HG02840 (cell line): ENCODE measurements at regions not wholly inside any gene's neighbourhood (a gene's known extent, or its start where the extent isn't known, plus 50 kb on each side); places are given as distances from the start of the nearest gene placed in this dataset.

Source experiments
- ATAC-seq: cut with Tn5 transposase; IDR thresholded peaks from one replicate; pipeline ENCODE4 v1.9.1; 2021; ENCODE audit warnings: mild to moderate bottlenecking, moderate library complexity, moderate number of reproducible peaks; ENCODE audit not compliant: unreplicated experiment, low FRiP score

DNA sequence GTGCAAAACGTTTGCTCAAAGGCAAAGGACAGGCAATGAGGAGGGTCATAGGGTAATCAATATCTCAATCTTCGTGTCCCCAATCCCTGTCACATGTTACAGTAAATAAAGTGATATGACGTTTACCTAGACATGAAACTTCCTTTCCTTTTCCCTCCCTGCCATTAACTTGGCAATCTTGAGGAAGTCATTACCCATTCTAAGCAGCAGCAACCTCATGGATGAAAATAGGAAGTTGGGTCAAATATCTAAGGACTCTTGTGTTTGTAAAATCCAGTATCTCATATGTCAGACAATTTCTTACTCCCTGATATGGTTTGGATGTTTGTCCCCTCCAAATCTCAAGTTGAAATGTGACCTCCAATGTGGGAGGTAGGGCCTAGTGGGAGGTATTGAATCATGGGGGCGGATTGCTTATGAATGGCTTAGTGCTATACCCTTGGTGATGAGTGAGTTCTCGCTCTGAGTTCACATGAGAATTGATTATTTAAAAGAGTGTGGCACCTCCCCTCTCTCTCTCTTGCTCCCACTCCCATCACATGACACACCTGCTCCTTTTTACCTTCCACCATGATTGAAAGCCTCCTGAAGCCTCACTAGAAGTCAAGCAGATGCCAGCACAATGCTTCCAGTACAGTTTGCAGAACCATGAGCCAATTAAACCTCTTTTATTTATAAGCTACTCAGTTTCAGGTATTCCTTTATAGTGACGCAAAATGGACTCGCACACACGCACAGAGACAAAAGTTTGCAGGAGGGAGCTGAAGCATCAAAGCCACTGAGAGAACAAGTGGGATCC, 545.9 kb upstream of the JARID2 start:
- no peak for ATAC-seq

DNA sequence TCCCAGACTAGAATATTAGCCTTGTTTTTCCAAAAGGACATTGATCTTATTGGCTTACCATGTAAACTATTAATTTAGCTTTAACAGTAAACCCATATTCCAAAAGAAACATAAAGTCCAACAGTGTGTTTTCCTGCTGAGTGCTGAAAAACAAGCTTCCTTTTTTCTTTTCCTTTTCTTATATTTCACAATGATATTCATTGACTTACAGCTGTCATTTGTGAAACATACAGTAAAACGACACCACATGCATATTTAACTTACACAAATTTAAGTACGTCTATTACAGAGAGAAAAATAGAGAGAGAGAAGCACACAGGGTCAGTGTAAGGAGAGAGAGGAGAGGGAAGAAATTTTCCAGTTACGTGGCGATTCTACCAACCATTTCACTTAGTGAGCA, 543.9 kb upstream of the JARID2 start:
- ATAC-seq, result no peak

DNA sequence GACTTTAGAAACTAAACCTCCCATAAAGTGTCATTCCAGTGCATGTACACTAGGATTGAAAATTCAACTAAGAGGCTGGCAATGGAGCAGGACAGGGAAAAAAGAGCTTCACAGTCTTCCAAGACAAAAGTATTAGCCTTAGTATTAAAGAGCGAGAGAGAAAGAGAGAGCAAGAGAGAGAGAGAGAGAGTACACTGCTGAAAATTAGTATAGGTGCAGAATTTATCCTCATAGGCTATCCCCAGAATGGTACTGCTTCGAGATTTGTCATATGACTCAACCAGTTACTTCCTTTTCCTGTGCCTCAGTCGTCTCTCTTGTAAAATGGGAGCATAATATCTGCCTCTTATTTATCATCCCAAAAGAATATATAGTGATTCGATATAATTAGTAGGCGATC, 543.2 kb upstream of the JARID2 start:
- ATAC-seq, result no peak

DNA sequence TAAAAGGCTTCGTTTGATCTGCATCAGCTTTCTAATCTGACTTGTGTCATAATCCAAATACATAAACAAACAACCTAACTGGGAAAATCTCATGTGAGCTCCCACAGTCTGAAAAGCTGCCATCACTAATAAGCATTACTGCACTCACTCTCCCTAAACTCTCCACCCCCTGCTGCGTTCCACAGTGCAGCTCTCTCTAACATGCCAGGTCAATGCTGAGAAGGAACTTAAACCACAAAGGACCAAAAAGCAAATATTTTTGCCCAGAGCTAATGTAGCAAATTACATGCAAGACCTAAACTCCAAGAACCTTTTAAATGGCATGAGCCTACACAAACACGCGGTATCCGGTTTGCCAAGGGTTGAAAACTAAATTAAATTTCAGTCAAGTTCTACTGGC, 542.3 kb upstream of the JARID2 start:
- no peak for ATAC-seq

DNA sequence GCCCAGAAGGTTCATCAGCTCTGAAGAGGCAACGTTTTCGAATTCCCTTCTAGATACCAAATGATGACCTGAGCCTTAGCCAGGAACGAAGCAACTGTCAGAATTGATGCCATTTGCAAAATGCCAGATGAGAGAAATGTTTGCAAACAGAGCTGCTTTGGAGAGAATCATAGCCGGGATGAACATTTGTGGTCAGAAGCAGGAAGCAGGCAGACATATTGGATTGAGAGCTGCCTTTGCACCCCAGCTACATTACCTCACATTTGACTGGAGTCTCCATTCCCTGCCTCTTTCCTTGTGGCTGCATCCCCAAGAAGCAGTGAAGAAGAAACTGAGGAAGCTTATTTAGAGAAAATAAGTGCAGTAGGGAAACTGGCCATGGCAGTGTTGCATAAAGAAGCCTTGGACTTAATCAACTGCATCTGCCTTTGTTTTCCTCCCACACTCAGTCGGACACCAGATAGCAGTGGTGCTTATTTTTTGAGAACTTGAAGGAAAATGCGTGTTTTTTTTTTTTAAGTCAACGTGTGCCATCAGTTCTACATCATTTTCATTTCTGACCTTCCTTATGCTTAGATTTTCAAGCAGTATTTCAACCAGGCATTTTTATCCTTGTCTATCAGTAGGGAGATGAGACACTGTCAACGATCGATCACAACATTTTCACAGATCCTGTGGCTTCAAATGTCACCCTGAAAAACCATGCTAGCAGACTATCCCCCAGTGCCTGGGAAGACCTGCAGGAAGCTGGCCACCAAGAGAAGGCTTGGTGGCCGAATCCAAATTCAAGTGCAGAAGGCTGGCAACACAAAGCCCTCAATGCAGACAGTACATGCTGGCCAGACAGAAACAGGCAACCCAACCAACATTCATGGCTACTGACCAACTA, 541.2 kb upstream of the JARID2 start:
- no peak for ATAC-seq

DNA sequence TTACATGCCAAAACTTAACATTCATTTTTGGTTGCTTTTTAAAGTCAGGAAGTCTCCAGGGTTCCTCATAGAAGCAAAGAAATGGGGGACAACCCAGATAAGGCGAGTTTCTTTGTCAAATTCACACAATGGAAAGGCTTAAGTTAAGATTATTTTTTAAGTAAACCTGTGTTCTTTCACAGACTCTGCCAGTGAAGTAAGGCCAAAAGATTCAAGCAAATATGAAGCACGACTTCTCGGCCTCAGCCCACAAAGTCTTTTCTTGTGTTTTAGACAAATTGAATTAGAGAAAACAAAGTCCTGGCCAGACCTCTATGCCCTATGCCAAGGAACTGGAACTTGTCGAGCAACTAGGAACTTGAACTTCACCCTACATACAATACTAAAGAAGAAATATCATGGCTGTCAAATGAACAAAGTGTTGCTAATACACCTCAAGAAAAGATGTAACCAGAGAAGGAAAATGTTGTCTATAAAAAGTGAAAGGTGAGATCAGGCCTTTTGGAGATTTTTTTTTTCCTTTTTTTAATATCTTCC, 540.0 kb upstream of the JARID2 start:
- no peak for ATAC-seq

DNA sequence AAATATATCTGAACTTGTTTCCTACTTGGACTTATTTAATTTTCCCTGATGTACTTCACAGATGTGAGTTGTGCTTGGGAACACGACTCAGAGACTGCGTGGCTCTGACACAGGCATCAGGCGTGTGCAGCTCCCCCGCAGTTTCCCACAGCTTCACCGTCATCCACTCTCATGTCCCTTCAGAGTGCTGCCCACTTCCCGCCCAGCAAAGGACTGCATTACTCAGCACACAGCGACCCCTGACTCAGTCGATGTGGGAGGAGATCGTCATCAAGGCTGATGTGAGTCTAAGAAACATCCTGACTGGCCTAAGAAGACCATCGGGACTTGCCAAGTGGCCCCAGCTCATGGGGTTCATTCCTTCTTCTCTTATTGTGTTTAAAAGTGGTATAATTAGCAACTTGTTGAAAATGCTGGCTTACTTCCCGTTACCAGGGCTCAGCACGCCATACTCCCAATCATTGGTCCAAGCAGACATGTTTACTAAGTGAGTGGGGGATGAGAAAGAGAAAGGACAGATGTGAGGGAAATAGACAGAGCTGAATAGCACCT, 539.4 kb upstream of the JARID2 start:
- no peak for ATAC-seq

DNA sequence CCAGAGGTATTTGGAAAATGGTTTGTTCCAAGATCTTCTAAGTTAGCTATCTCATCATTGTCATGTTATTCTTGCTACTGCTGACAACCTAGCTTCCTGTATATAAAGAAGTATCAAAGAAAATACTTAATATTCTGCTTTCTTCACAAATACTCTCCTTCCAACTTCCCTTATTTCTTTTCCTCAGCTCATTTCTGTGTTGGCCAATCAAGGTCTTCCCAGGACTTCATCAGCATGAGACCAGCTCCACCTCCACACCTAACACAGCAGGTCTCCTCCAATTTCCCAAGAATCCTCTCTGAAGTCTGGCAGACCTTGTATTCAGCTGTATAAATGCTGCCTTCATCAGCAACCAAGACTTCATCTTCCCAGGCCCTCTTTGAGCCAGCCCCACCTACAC, 538.6 kb upstream of the JARID2 start:
- no peak for ATAC-seq

DNA sequence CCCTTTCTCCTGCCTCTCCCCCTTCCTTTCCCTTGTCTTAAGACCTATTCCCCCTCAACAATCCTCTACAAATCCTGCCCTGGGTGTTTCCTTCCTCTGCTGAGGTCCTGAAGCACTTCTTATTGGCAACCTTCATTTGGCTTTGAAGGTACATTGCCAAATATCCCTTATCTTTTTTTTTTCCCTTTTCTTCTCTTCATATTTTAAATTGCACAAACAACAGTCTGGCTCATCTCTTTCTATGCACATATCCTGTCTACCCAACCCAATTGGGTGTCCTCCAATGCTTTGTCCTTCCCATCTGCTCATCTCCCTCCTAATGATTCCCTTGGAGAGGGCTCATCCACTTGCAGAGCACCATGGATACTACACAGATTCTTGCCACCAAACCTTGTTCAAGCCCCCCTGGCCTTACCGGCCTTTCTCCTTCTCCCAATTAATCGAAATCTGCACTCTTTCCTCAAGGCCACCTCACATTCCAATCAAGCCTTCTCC, 537.9 kb upstream of the JARID2 start:
- no peak for ATAC-seq

DNA sequence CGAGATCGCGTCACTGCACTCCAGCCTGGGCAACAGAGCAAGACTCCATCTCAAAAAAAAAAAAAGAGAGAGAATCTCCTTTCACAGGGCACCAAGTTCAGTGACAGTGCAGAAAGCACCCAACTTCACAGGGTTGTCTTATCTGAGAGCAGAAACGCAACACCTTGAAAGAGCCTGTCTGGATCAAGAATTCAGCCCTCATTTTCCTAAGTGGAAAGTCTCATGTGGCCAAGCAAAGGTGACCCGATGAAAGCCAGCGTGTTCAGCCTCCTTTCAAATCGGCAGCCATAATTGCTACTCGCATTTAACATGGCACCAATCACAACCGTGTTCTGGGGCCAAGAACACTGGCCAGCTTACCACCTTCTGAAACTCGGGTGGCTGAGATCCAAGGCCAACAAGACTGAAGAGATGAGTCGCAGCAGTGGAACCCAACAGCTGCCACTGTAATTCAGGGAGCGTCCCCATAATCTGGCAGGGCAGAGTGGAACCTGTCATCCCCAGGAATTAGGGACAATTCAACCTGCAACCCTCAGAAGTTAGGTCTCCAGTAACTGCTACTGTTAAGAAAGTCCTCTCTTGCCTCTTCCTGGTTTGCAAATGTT, 536.7 kb upstream of the JARID2 start:
- no peak for ATAC-seq

DNA sequence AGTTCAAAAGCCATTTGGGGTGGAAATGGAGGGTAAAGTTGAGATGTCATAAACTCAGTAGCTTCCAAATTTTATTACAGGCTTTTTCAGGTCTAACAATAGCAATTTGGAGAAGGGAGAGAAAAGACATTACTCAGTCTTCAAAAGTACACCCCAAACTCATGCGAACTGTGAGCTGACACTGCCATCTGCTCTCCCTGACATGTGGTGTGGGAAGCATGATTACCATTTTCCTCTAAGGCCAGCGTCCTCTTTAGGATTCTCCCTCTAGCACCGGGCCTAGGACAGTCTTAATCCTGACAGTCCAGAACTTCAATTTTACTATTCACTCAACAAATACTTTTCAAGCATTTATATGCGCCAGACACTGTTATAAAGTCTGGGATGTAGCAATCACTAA, 536.0 kb upstream of the JARID2 start:
- ATAC-seq, result no peak

DNA sequence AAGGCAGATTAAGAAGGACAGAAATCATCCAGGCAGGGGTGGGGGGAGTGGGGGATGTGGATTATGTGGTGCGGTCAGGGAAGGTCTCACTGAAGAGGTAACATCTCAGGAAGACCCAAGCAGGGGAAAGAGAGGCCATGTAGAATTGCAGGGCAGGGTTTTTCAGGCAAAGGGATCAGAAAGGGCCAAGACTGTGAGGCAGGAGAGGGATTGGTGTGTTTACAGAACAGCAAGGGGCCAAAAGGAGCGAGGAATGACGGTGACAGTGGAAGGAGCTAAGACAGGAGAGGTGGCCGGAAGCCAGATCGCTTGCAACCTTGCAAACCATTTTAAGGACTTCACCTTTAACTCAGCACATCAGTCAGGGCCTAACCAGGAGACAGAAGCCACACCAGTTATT, 535.4 kb upstream of the JARID2 start:
- no peak for ATAC-seq

DNA sequence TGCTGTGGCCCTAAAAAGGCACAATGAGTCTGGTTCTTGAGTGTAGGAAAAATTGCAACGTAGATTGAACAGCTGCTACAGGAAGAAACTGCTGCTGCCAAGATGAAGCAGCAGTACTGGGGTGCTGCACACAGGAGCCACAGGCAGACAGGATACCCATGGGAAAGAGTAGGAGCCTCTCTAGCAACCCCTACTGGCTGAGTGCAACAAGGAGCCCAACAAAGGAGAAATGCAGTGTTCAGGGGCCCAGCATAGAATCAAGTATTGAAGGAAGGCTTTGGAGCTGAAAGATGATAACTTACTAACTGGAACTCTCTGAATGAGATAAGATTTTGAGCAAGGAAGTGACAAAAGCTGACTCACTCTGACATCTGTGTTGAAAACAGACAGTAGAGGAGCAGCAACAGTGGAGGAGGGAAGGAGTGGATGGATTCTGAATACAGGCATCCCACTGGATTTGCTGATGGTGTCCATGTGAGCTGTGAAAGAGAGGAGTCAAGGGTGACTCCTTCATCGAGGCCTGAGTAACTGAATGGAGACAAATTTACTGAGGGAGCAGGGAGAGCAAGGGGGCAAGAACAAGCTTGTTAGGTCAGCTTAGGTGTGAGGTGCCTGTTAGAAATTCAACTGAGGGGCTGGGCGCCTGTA, 534.7 kb upstream of the JARID2 start:
- ATAC-seq, result no peak

DNA sequence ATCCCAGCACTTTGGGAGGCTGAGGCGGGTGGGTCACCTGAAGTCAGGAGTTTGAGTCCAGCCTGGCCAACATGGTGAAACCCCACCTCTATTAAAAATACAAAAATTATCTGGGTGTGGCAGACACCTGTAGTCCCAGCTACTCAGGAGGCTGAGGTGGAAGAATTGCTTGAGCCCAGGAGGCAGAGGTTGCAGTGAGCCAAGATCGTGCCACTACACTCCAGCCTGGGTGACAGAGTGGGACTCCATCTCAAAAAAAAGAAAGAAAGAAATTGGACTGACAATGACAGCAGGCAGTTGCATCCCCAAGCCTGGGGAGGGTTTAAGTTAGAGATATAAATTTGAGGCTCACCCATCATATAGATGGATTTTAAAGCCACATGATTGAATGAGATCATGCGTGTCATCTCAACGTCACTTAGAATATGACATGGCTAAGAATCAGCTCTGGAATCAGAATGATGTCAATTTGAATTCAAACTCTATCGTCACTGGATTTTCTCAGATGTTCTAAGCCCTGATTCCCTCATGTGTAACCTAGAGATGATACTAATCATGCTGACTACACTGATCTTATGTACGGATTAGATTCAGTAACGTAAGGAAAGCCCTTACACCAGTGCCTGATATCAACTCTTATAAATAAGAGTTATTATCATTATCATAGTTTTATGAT, 534.0 kb upstream of the JARID2 start:
- ATAC-seq, result no peak

DNA sequence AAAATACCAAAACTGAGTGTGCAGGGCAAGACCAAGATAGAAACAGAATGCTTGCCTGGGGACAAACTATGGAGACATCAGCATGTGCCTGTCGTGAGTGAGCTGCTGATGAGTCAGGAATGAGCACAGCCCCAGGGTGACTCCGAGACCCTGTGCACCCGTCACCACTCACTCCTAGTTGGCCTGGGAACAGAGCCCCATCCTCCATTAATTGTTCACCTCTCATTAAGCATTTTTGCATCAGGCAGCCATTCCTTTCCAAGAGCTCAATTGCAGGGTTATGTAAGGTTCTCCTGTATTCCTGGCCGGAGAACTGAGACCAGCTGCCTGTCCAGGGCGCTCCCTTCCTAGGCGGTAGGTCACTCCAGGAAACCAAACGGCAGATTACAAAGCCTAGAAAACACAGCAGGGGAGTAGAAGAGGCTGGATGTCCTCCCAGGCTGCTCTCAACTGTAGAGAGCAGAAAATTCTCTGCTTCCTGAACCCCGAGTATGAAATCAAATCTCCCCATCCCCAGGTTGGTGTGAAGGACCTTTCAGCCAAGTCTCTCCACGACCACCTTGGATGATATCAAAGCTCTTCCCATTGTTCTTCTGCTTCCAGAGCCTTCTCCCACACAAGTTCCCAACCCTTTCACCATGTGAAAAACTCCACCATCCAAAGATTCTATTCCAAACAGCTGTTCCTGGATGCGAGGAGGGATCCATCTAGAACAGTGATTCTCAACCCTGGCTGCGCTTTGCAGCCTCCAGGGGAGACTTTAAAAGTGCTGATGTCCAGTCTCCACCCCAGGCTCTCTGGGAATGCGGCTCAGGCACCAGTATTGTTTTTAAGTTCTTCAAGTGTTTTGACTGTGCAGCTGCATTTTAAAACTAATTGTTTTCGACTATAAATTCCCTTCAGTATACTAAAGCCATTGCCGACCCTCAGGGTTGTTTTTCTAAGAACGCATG, 532.6 kb upstream of the JARID2 start:
- no peak for ATAC-seq

DNA sequence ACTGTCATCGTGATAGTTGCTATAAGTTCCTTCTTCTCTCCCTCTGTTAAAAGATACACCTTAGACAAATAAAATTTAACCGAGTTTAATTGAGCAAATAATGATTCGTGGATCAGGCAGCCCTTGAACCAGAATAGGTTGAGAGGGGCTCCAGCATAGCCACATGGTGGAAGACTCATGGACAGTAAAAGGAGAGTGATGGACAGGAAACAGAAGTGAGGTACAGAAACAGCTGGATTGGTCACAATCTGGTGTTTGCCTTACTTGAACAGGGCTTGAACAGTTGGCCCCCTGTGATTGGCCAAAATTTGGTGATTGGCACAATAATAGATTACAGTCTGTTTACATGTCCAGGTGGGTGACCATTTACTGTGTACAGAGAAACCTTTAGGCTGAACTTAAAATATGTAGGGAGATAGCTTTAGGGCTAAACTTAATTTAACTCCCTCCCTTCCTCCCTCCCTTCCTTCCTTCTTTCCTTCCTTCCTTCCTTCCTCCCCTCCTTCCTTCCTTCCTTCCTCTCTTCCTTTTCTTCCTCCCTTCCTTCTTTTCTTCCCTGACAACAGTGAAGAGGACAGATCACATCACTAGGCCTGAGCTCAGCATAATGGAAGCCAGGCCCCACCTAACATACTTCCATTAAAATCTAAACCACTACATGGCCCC, 531.8 kb upstream of the JARID2 start:
- no peak for ATAC-seq

DNA sequence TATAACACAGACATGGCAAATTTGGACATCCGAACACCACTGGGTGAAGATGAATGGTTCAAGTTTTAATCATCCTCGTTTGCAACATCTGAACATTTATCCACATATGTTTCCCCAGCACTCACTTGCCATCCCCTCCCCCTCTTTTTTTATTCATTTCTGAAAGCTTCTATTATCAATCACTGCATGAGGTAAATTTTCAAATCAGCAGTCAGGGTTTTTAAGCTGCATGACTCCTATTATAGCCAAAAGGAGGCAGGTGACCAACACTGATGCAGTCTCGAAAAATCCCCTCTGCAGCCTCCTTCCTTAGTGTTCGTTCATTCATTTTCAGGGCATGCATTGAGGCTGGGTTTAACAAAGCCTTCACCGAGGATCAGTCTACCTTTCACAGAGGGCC, 530.8 kb upstream of the JARID2 start:
- ATAC-seq, result no peak
